Caco-2 (cell line): ENCODE measurements at regions not wholly inside any gene's neighbourhood (a gene's known extent, or its start where the extent isn't known, plus 50 kb on each side); places are given as distances from the start of the nearest gene placed in this dataset.

Experiments used
- BruUV-seq: library from RNA; stranded (reverse); fragments of 400-500 nt; replicated peaks from 2 replicates; lab custom pipeline; 2021; lab: Mats Ljungman, UMichigan
- CTCF ChIA-PET: fragments of 300-600 bp; sonication (Branson Sonifier 250); formaldehyde crosslinking; loops from one replicate; lab custom pipeline; 2022; ENCODE audit warnings: antibody characterized with exemption; lab: Charles Lee
- POLR2A ChIA-PET: fragments of 300-600 bp; sonication (Branson Sonifier 250); formaldehyde crosslinking; loops from one replicate; lab custom pipeline; 2022; ENCODE audit warnings: antibody characterized with exemption; lab: Charles Lee
- DNase-seq, 2 experiments: peaks; one replicate each; pipeline versions ENCODE4 v3.0.0 to v3.0.0-alpha.2; 2020 to 2022
- H3K27me3 ChIP-seq: replicated peaks from 2 replicates; pipeline ENCODE4 v1.6.0; 2011; ENCODE audit warnings: low read length; ENCODE audit not compliant: control insufficient read depth, insufficient read depth
- H3K36me3 ChIP-seq: 2 replicates; pipeline ENCODE4 v1.5.1; 2011; ENCODE audit warnings: low read length; ENCODE audit not compliant: control insufficient read depth, insufficient read depth
- H3K4me1 ChIP-seq: fragments of 250-450 bp; sonication (Bioruptor Pico); 2 replicates; pipeline ENCODE4 v1.5.1; 2020; ENCODE audit warnings: mild to moderate bottlenecking
- H3K4me3 ChIP-seq: 2 replicates; pipeline ENCODE4 v1.5.1; 2011; ENCODE audit warnings: low read depth, mild to moderate bottlenecking, control low read depth, low read length
- H3K9me3 ChIP-seq: fragments of 250-450 bp; sonication (Bioruptor Pico); 2 replicates; pipeline ENCODE4 v1.5.1; 2020; ENCODE audit warnings: mild to moderate bottlenecking, moderate library complexity
- H3K27ac Mint-ChIP-seq: one replicate; pipeline ENCODE4 v1.8.0; 2022; ENCODE audit warnings: mixed read lengths; ENCODE audit not compliant: unreplicated experiment
- H3K27me3 Mint-ChIP-seq: one replicate; pipeline ENCODE4 v1.8.0; 2022; ENCODE audit warnings: mixed read lengths; ENCODE audit not compliant: insufficient read depth, unreplicated experiment
- H3K36me3 Mint-ChIP-seq: one replicate; pipeline ENCODE4 v1.8.0; 2022; ENCODE audit warnings: mild to moderate bottlenecking, mixed read lengths; ENCODE audit not compliant: insufficient read depth, unreplicated experiment
- H3K4me1 Mint-ChIP-seq: one replicate; pipeline ENCODE4 v1.8.0; 2022; ENCODE audit warnings: low read depth, mixed read lengths; ENCODE audit not compliant: unreplicated experiment
- H3K4me3 Mint-ChIP-seq: one replicate; pipeline ENCODE4 v1.8.0; 2022; ENCODE audit warnings: mild to moderate bottlenecking, moderate library complexity, mixed read lengths; ENCODE audit not compliant: unreplicated experiment
- H3K9me3 Mint-ChIP-seq: one replicate; pipeline ENCODE4 v1.8.0; 2022; ENCODE audit warnings: mixed read lengths; ENCODE audit not compliant: unreplicated experiment
- intact Hi-C: fragments of 100-400 bp; cut with micrococcal nuclease; formaldehyde crosslinking; loops from one replicate; pipeline ENCODE4 v1.10.0; 2022; ENCODE audit not compliant: unreplicated experiment
- TF ChIP-seq, protein P1 (sequence below), 2 experiments: fragments of 200-600 bp in 1 of 2; IDR thresholded peaks; 1 replicate in 1 of 2; 2 replicates in 1 of 2; pipeline versions ENCODE4 v1.5.1 to v1.8.0; 2011 to 2022; ENCODE audit warnings: antibody characterized with exemption in 1 of 2, control low read depth in 1 of 2, inconsistent platforms in 1 of 2, low read depth in 1 of 2, low read length in 1 of 2, mild to moderate bottlenecking in 1 of 2, moderate library complexity in 1 of 2; ENCODE audit not compliant: insufficient read depth in 1 of 2, severe bottlenecking in 1 of 2, unreplicated experiment in 1 of 2

DNA sequence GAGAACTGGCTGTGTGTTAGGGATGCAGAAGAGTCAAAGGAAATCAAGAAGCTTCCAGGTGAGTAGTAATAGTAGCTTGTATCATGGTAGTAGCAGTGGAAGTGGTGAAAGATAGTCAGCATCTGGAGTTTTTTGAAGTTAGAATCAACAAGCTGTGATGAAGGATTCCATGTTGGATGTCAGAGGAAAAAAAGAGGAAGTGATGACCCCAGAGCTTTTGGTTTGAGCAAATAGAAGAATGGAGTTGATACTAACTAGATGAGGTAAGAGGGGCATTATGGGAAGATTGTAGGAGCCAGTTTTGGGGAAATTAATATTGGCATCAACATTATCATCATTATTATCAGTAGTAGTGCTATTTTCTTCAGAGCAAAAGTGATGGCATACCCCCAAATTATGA, 542.2 kb downstream of the XIRP2 start:
- H3K4me3 ChIP-seq, result no peak overlapping the region
- H3K36me3 ChIP-seq, result no peaks in the 10 kb centered on the region
- DNase-seq, result no peak
- TF ChIP-seq, protein P1, sequence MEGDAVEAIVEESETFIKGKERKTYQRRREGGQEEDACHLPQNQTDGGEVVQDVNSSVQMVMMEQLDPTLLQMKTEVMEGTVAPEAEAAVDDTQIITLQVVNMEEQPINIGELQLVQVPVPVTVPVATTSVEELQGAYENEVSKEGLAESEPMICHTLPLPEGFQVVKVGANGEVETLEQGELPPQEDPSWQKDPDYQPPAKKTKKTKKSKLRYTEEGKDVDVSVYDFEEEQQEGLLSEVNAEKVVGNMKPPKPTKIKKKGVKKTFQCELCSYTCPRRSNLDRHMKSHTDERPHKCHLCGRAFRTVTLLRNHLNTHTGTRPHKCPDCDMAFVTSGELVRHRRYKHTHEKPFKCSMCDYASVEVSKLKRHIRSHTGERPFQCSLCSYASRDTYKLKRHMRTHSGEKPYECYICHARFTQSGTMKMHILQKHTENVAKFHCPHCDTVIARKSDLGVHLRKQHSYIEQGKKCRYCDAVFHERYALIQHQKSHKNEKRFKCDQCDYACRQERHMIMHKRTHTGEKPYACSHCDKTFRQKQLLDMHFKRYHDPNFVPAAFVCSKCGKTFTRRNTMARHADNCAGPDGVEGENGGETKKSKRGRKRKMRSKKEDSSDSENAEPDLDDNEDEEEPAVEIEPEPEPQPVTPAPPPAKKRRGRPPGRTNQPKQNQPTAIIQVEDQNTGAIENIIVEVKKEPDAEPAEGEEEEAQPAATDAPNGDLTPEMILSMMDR (IDR thresholded peaks at IDR 0.05; ENCODE audit: insufficient read depth in 1 of 2, low read depth in 1 of 2, low read length in 1 of 2, severe bottlenecking in 1 of 2, unreplicated experiment in 1 of 2), result no peak
- H3K4me1 ChIP-seq, result no peaks in the 10 kb centered on the region
- peaks cover 3% of the 10 kb centered on the region for H3K27me3 Mint-ChIP-seq
- no peak overlapping the region for H3K27ac Mint-ChIP-seq
- H3K9me3 Mint-ChIP-seq, result no peaks in the 10 kb centered on the region
- H3K9me3 ChIP-seq, result no peaks in the 10 kb centered on the region
- H3K4me3 Mint-ChIP-seq, result no peak overlapping the region
- no peaks in the 10 kb centered on the region for H3K36me3 Mint-ChIP-seq
- H3K27me3 ChIP-seq, result no peaks in the 10 kb centered on the region
- intact Hi-C loops, result no loop called here
- CTCF ChIA-PET, result no interaction called here
- no TSS peak for BruUV-seq
- POLR2A ChIA-PET, result no interaction called here
- H3K4me1 Mint-ChIP-seq, result no peaks in the 10 kb centered on the region

- no peaks in the 10 kb centered on the region for H3K36me3 ChIP-seq
- BruUV-seq, result no TSS peak
- CTCF ChIA-PET, result no interaction called here
- Mint-ChIP-seq H3K9me3 (no peaks in the 10 kb centered on the region), H3K36me3 (no peaks in the 10 kb centered on the region), H3K27ac (no peak overlapping the region), H3K4me1 (no peaks in the 10 kb centered on the region), H3K27me3 (peaks cover 3% of the 10 kb centered on the region), H3K4me3 (no peak overlapping the region)
- no peaks in the 10 kb centered on the region for H3K9me3 ChIP-seq
- no peak for DNase-seq
- TF ChIP-seq, protein P1 (IDR thresholded peaks at IDR 0.05; ENCODE audit: insufficient read depth in 1 of 2, low read depth in 1 of 2, low read length in 1 of 2, severe bottlenecking in 1 of 2, unreplicated experiment in 1 of 2), result no peak
- intact Hi-C loops, result no loop called here
- H3K4me3 ChIP-seq, result no peak overlapping the region
- no peaks in the 10 kb centered on the region for H3K27me3 ChIP-seq
- H3K4me1 ChIP-seq, result no peaks in the 10 kb centered on the region
- POLR2A ChIA-PET, result no interaction called here
Observed at GRCh38 chr2:167424803-167425755, 536.8 kb downstream of the XIRP2 start.

DNA sequence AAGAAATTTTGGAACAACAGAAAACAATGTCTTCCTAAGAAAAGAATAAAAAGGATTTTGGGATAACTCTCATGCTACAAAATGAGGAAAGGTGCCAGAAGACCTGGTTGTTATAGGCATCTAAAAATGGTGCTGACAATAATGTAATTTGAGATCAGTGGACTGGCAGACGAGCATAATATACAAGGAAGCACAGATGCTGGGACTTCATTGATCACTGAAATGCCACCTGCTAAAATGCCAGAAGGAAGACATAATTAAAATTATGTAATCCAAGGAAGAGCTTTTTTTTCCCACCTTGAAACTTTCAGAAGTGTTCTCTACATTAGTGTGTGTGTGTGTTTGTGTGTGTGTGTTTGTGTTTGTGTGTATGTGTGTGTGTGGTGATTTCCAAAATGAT, 535.9 kb downstream of the XIRP2 start:
- no peaks in the 10 kb centered on the region for H3K4me1 ChIP-seq
- H3K4me3 ChIP-seq, result no peak overlapping the region

More for the DNA sequence above, 535.9 kb downstream of the XIRP2 start:
- Histone ChIP-seq H3K27me3 (no peaks in the 10 kb centered on the region), H3K9me3 (no peaks in the 10 kb centered on the region), H3K36me3 (no peaks in the 10 kb centered on the region)
- intact Hi-C loops, result no loop called here
- no peak for DNase-seq
- TF ChIP-seq, protein P1 (IDR thresholded peaks at IDR 0.05; ENCODE audit: insufficient read depth in 1 of 2, low read depth in 1 of 2, low read length in 1 of 2, severe bottlenecking in 1 of 2, unreplicated experiment in 1 of 2), result no peak
- no peak overlapping the region for H3K27ac Mint-ChIP-seq
- peaks cover 3% of the 10 kb centered on the region for H3K27me3 Mint-ChIP-seq
- ChIA-PET CTCF (no interaction called here), POLR2A (no interaction called here)
- H3K4me1 Mint-ChIP-seq, result no peaks in the 10 kb centered on the region
- H3K9me3 Mint-ChIP-seq, result no peaks in the 10 kb centered on the region
- no peaks in the 10 kb centered on the region for H3K36me3 Mint-ChIP-seq
- no TSS peak for BruUV-seq
- H3K4me3 Mint-ChIP-seq, result no peak overlapping the region
